ENCODE measurements at regions not wholly inside any gene's neighbourhood (a gene's known extent, or its start where the extent isn't known, plus 50 kb on each side); places are given as distances from the start of the nearest gene placed in this dataset.

DNA sequence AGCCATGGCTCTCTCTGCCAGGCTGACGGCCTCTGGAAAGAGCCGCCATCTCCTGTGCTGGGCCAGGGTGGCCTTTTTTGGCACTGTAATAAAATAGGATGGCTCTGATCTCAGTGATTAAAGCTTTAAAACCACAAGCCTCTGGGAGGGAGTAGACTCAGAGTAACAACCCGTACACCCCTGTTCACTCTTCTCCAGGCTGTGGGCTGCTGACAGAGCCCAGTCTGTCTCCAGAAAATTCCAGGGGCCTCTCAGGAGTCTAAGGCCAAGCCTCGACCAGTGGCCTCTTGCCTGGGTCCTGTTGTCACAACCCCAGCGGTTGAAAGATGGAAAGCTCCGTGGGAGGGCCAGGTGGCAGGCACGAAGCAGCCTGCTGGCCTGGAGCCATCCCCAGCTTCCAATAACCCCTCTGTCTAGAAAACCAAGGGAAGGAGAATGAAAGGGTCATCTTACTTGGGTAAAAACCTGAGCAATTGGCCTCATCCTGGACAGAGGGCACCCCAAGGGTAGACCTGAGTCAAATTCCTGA is 286.7 kb upstream of the ZNF462 start:
- no peak overlapping the region for H3K4me3 ChIP-seq
- no peak for TF ChIP-seq EZH2 (IDR thresholded peaks at IDR 0.05; ENCODE audit: insufficient read depth, poor library complexity, severe bottlenecking)
- no peak for TF ChIP-seq EZH2phosphoT487 (IDR thresholded peaks at IDR 0.05; ENCODE audit: insufficient read depth, low read depth)
- no peaks in the 10 kb centered on the region for H3K4me1 ChIP-seq (ENCODE audit: insufficient read depth)
- H3K27me3 ChIP-seq (replicated peaks; ENCODE audit: insufficient read depth), result no peaks in the 10 kb centered on the region
- H2AFZ ChIP-seq, result no peak overlapping the region
- 18 to 19% methylated on average over 7 of the region's 7 CpGs for WGBS, 2 experiments (ENCODE audit: low coverage in 1 of 2, low lambda C conversion rate in 2 of 2, missing lambda C conversion rate in 2 of 2)
- no peaks in the 10 kb centered on the region for H4K20me1 ChIP-seq (ENCODE audit: insufficient read depth)
- no peaks in the 10 kb centered on the region for H3K36me3 ChIP-seq (ENCODE audit: low read depth)
- H3K27ac ChIP-seq, result no peak overlapping the region
- no peaks in the 10 kb centered on the region for H3K79me2 ChIP-seq (ENCODE audit: insufficient read depth)
- in situ Hi-C loops (cut with MboI), result no loop called here
- no peaks in the 10 kb centered on the region for H3K9me2 ChIP-seq (ENCODE audit: insufficient read depth)
- no peak for DNase-seq
- no peaks in the 10 kb centered on the region for H3K9me3 ChIP-seq (ENCODE audit: low read depth)
- H3K9ac ChIP-seq, result no peak overlapping the region
- H3K4me2 ChIP-seq (ENCODE audit: unreplicated experiment), result no peak overlapping the region
- no peaks in the 10 kb centered on the region for H3F3A ChIP-seq (ENCODE audit: insufficient read depth)

- no peak overlapping the region for H3K4me3 ChIP-seq
- no peaks in the 10 kb centered on the region for H3F3A ChIP-seq (ENCODE audit: insufficient read depth)
- H3K27me3 ChIP-seq (replicated peaks; ENCODE audit: insufficient read depth), result no peaks in the 10 kb centered on the region
- in situ Hi-C loops (cut with MboI), result no loop called here
- no peak for DNase-seq
- no peak overlapping the region for H3K4me2 ChIP-seq (ENCODE audit: unreplicated experiment)
- H4K20me1 ChIP-seq (ENCODE audit: insufficient read depth), result no peaks in the 10 kb centered on the region
- no peak overlapping the region for H2AFZ ChIP-seq
- H3K9me3 ChIP-seq (ENCODE audit: low read depth), result no peaks in the 10 kb centered on the region
- H3K79me2 ChIP-seq (ENCODE audit: insufficient read depth), result no peaks in the 10 kb centered on the region
- no peaks in the 10 kb centered on the region for H3K4me1 ChIP-seq (ENCODE audit: insufficient read depth)
- H3K9ac ChIP-seq, result no peak overlapping the region
- H3K9me2 ChIP-seq (ENCODE audit: insufficient read depth), result no peaks in the 10 kb centered on the region
- TF ChIP-seq EZH2phosphoT487 (IDR thresholded peaks at IDR 0.05; ENCODE audit: insufficient read depth, low read depth) (no peak), EZH2 (IDR thresholded peaks at IDR 0.05; ENCODE audit: insufficient read depth, poor library complexity, severe bottlenecking) (no peak)
- no peaks in the 10 kb centered on the region for H3K36me3 ChIP-seq (ENCODE audit: low read depth)
- H3K27ac ChIP-seq, result no peak overlapping the region
Observed at GRCh38 chr9:106577121-106577520, 285.8 kb upstream of the ZNF462 start.

DNA sequence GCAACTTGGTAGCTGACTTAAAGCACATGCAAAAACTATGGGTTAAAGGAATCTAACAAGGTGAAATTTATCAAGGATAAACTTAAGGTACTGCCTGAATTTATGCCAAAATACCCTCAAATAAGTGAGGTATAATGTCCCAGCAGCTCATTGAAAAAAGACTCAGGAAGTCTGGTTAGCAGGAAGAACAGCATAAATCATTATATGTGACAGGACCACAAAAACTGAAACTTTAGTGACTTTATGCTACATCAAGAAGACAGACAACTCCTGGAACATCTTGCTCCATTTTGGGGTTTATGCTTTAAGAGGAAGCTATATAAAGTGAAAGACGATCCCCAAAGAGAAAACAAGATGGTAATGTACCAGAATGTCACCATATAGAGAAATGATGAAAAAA is 282.4 kb upstream of the ZNF462 start:
- DNase-seq, result no peak
- no peak overlapping the region for H3K4me2 ChIP-seq (ENCODE audit: unreplicated experiment)
- H4K20me1 ChIP-seq (ENCODE audit: insufficient read depth), result no peaks in the 10 kb centered on the region
- no peak overlapping the region for H2AFZ ChIP-seq
- no peak overlapping the region for H3K27ac ChIP-seq
- no peaks in the 10 kb centered on the region for H3K79me2 ChIP-seq (ENCODE audit: insufficient read depth)
- H3K4me1 ChIP-seq (ENCODE audit: insufficient read depth), result no peaks in the 10 kb centered on the region
- H3K9me2 ChIP-seq (ENCODE audit: insufficient read depth), result no peaks in the 10 kb centered on the region
- 0 to 3% methylated on average over 1 of the region's 1 CpG for WGBS, 2 experiments (ENCODE audit: low coverage in 1 of 2, low lambda C conversion rate in 2 of 2, missing lambda C conversion rate in 2 of 2)
- in situ Hi-C loops (cut with MboI), result no loop called here
- no peak overlapping the region for H3K4me3 ChIP-seq
- no peaks in the 10 kb centered on the region for H3K27me3 ChIP-seq (replicated peaks; ENCODE audit: insufficient read depth)
- no peaks in the 10 kb centered on the region for H3F3A ChIP-seq (ENCODE audit: insufficient read depth)
- H3K9me3 ChIP-seq (ENCODE audit: low read depth), result no peaks in the 10 kb centered on the region
- no peak overlapping the region for H3K9ac ChIP-seq
- TF ChIP-seq EZH2 (IDR thresholded peaks at IDR 0.05; ENCODE audit: insufficient read depth, poor library complexity, severe bottlenecking) (no peak), EZH2phosphoT487 (IDR thresholded peaks at IDR 0.05; ENCODE audit: insufficient read depth, low read depth) (no peak)
- no peaks in the 10 kb centered on the region for H3K36me3 ChIP-seq (ENCODE audit: low read depth)

- Histone ChIP-seq H2AFZ (no peak overlapping the region), H3K4me2 (ENCODE audit: unreplicated experiment) (no peak overlapping the region), H3K9me3 (ENCODE audit: low read depth) (no peaks in the 10 kb centered on the region), H3K27ac (no peak overlapping the region), H3F3A (ENCODE audit: insufficient read depth) (no peaks in the 10 kb centered on the region), H3K27me3 (replicated peaks; ENCODE audit: insufficient read depth) (no peaks in the 10 kb centered on the region), H4K20me1 (ENCODE audit: insufficient read depth) (no peaks in the 10 kb centered on the region), H3K9me2 (ENCODE audit: insufficient read depth) (no peaks in the 10 kb centered on the region), H3K4me1 (ENCODE audit: insufficient read depth) (no peaks in the 10 kb centered on the region), H3K4me3 (no peak overlapping the region), H3K36me3 (ENCODE audit: low read depth) (no peaks in the 10 kb centered on the region), H3K9ac (no peak overlapping the region), H3K79me2 (ENCODE audit: insufficient read depth) (no peaks in the 10 kb centered on the region)
- in situ Hi-C loops (cut with MboI), result no loop called here
- DNase-seq, result no peak
- no peak for TF ChIP-seq EZH2phosphoT487 (IDR thresholded peaks at IDR 0.05; ENCODE audit: insufficient read depth, low read depth)
- TF ChIP-seq EZH2 (IDR thresholded peaks at IDR 0.05; ENCODE audit: insufficient read depth, poor library complexity, severe bottlenecking), result no peak
- WGBS, 2 experiments (ENCODE audit: low coverage in 1 of 2, low lambda C conversion rate in 2 of 2, missing lambda C conversion rate in 2 of 2), result 24 to 26% methylated on average over 6 of the region's 6 CpGs
Observed at GRCh38 chr9:106581973-106582372, 281.0 kb upstream of the ZNF462 start.

DNA sequence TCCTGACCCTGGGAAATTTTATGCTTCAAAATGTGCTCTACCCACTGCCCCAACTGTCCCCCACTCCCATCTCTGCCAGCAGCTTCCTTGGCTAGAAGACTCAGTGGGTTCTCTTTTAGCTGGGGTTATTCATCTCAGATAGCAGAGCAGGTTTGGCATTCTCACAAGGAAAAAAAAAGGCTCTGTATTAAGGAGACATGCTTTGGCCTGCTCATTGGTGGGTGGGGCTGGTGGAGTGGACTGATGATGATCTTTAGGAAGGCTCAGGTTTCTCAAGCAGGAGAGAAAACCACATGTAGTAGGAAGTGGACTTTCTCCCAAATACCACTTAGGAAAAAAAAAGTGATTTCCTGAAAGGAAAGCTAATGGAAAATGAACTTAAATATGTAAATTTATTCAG is 279.2 kb upstream of the ZNF462 start:
- in situ Hi-C loops (cut with MboI), result no loop called here
- H3K36me3 ChIP-seq (ENCODE audit: low read depth), result no peaks in the 10 kb centered on the region
- H3K9me2 ChIP-seq (ENCODE audit: insufficient read depth), result no peaks in the 10 kb centered on the region
- no peak overlapping the region for H3K9ac ChIP-seq
- no peaks in the 10 kb centered on the region for H3F3A ChIP-seq (ENCODE audit: insufficient read depth)
- no peaks in the 10 kb centered on the region for H3K79me2 ChIP-seq (ENCODE audit: insufficient read depth)
- H3K9me3 ChIP-seq (ENCODE audit: low read depth), result no peaks in the 10 kb centered on the region
- no peaks in the 10 kb centered on the region for H3K27me3 ChIP-seq (replicated peaks; ENCODE audit: insufficient read depth)
- no peak overlapping the region for H3K4me3 ChIP-seq
- no peaks in the 10 kb centered on the region for H3K4me1 ChIP-seq (ENCODE audit: insufficient read depth)
- no peak overlapping the region for H3K4me2 ChIP-seq (ENCODE audit: unreplicated experiment)
- no peak overlapping the region for H2AFZ ChIP-seq
- no peak for TF ChIP-seq EZH2 (IDR thresholded peaks at IDR 0.05; ENCODE audit: insufficient read depth, poor library complexity, severe bottlenecking)
- no peak for TF ChIP-seq EZH2phosphoT487 (IDR thresholded peaks at IDR 0.05; ENCODE audit: insufficient read depth, low read depth)
- no peaks in the 10 kb centered on the region for H4K20me1 ChIP-seq (ENCODE audit: insufficient read depth)
- H3K27ac ChIP-seq, result no peak overlapping the region
- no peak for DNase-seq
